HL-60 (cell line): ENCODE measurements at regions not wholly inside any gene's neighbourhood (a gene's known extent, or its start where the extent isn't known, plus 50 kb on each side); places are given as distances from the start of the nearest gene placed in this dataset.

ENCODE experiments used
- GABPA ChIP-seq: IDR thresholded peaks from 2 replicates; pipeline ENCODE4 v1.6.1; 2012; ENCODE audit warnings: low read depth
- POLR2AphosphoS5 ChIP-seq: IDR thresholded peaks from 2 replicates; pipeline ENCODE4 v1.6.1; 2012; ENCODE audit warnings: low read depth
- TF ChIP-seq, protein P1 (sequence below): IDR thresholded peaks from one replicate; pipeline ENCODE4 v1.5.1; 2011; ENCODE audit warnings: low read length, control low read depth, inconsistent platforms; ENCODE audit not compliant: insufficient read depth

DNA sequence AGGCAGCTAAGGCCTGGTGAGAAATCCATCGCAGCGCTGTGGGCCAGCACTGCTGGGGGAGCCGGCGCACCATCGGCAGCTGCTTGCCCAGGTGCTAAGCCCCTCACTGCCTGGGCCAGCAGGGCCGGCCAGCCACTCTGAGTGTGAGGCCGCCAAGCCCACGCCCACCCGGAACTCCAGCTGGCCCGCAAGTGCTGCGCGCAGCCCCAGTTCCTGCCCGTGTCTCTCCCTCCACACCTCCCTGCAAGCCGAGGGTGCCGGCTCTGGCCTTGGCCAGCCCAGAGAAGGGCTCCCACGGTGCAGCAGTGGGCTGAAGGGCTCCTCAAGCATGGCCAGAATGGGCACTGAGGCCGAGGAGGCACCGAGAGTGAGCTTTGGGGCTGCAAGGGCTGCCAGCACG lies 64.4 kb downstream of the EBNA1BP2 start:
- TF ChIP-seq, protein P1, sequence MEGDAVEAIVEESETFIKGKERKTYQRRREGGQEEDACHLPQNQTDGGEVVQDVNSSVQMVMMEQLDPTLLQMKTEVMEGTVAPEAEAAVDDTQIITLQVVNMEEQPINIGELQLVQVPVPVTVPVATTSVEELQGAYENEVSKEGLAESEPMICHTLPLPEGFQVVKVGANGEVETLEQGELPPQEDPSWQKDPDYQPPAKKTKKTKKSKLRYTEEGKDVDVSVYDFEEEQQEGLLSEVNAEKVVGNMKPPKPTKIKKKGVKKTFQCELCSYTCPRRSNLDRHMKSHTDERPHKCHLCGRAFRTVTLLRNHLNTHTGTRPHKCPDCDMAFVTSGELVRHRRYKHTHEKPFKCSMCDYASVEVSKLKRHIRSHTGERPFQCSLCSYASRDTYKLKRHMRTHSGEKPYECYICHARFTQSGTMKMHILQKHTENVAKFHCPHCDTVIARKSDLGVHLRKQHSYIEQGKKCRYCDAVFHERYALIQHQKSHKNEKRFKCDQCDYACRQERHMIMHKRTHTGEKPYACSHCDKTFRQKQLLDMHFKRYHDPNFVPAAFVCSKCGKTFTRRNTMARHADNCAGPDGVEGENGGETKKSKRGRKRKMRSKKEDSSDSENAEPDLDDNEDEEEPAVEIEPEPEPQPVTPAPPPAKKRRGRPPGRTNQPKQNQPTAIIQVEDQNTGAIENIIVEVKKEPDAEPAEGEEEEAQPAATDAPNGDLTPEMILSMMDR = no peak
- TF ChIP-seq POLR2AphosphoS5 (no peak), GABPA (no peak)
